ENCODE measurements at regions not wholly inside any gene's neighbourhood (a gene's known extent, or its start where the extent isn't known, plus 50 kb on each side); places are given as distances from the start of the nearest gene placed in this dataset.

GRCh38 chr3:127052121-127052561, 69.2 kb downstream of the PLXNA1 start:
- Histone ChIP-seq H3K36me3 (replicated peaks in 1 of 2; ENCODE audit: control extremely low read depth in 1 of 2, control insufficient read depth in 1 of 2, extremely low read depth in 1 of 2, insufficient read depth in 2 of 2, low read length in 1 of 2) (no peaks in the 10 kb centered on the region), H3K79me2 (ENCODE audit: control insufficient read depth, insufficient read depth, low read length) (no peaks in the 10 kb centered on the region), H3K27ac (ENCODE audit: low read length in 2 of 2) (no peak overlapping the region), H2AFZ (ENCODE audit: insufficient read depth, low read depth, low read length, poor library complexity, severe bottlenecking) (no peak overlapping the region), H3K4me3 (ENCODE audit: control extremely low read depth in 1 of 5, extremely low read depth in 1 of 5, insufficient read depth in 1 of 5, low read depth in 2 of 5, low read length in 4 of 5) (no peak overlapping the region), H3K9ac (ENCODE audit: low read length) (no peak overlapping the region), H3K27me3 (replicated peaks in 1 of 4; ENCODE audit: control extremely low read depth in 1 of 4, control insufficient read depth in 3 of 4, insufficient read depth in 4 of 4, low read length in 3 of 4) (peaks cover 0 to 2% (median 0%) of the 10 kb centered on the region in 4 experiments), H3K4me2 (replicated peaks; ENCODE audit: low read depth, low read length, poor library complexity, severe bottlenecking) (no peak overlapping the region), H3K9me3 (ENCODE audit: control extremely low read depth in 1 of 3, control insufficient read depth in 2 of 3, insufficient read depth in 1 of 3, low read length in 2 of 3) (peaks cover 1 to 32% (median 7%) of the 10 kb centered on the region in 3 donors), H3K4me1 (ENCODE audit: control insufficient read depth in 2 of 2, insufficient read depth in 2 of 2, low read length in 2 of 2) (no peaks in the 10 kb centered on the region), H4K20me1 (ENCODE audit: control insufficient read depth, insufficient read depth, low read length, poor library complexity, severe bottlenecking) (no peaks in the 10 kb centered on the region)
- no peak overlapping the region for H3K4me3 Mint-ChIP-seq
- H3K9me3 Mint-ChIP-seq (ENCODE audit: insufficient read depth), result peaks cover under 1% of the 10 kb centered on the region
- TF ChIP-seq CTCF (IDR thresholded peaks at IDR 0.05) (no peak), EZH2 (IDR thresholded peaks at IDR 0.05; ENCODE audit: borderline replicate concordance, insufficient read depth, low read depth, low read length, poor library complexity, severe bottlenecking) (no peak)
- no peaks in the 10 kb centered on the region for H3K4me1 Mint-ChIP-seq
- DNase-seq (no peak), ATAC-seq (ENCODE audit: low read depth) (no peak)
- ChIA-PET POLR2A (no interaction called here), CTCF (no interaction called here)
- intact Hi-C loops (cut with micrococcal nuclease), result no loop called here
- H3K27me3 Mint-ChIP-seq, result peaks cover 10% of the 10 kb centered on the region
- 92% methylated on average over 15 of the region's 15 CpGs for WGBS (ENCODE audit: insufficient coverage)
- no peak overlapping the region for H3K27ac Mint-ChIP-seq

DNA sequence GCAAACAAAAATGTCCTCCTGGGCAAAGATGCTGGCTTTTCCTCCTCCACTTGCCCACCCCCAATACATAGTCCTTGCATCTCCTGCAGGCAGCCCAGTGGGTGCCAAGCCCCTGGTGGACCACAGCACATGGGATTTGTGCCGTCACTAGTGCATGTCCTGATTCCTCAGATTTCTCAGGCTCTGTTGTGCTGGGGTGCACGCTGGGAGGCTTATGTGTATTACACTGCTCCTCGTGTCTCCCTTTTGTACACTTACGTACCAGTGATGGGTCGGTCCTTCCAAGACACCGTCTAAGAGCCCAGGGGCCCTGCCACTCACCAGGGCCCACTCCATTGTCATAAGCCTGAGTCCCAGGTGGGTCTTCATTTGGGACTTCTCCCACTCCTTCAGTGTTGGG, 70.1 kb downstream of the PLXNA1 start:
- no peak overlapping the region for H3K4me3 ChIP-seq (ENCODE audit: control extremely low read depth in 1 of 5, extremely low read depth in 1 of 5, insufficient read depth in 1 of 5, low read depth in 2 of 5, low read length in 4 of 5)

More for the DNA sequence above, 70.1 kb downstream of the PLXNA1 start:
- POLR2A ChIA-PET, result no interaction called here
- Mint-ChIP-seq H3K4me1 (no peaks in the 10 kb centered on the region), H3K27ac (no peak overlapping the region), H3K27me3 (peaks cover 10% of the 10 kb centered on the region), H3K9me3 (ENCODE audit: insufficient read depth) (peaks cover 6% of the 10 kb centered on the region), H3K4me3 (no peak overlapping the region)
- H2AFZ ChIP-seq (ENCODE audit: insufficient read depth, low read depth, low read length, poor library complexity, severe bottlenecking), result no peak overlapping the region
- H3K9me3 ChIP-seq (ENCODE audit: control extremely low read depth in 1 of 3, control insufficient read depth in 2 of 3, insufficient read depth in 1 of 3, low read length in 2 of 3), result peaks cover 1 to 36% (median 12%) of the 10 kb centered on the region in 3 donors
- H3K4me1 ChIP-seq (ENCODE audit: control insufficient read depth in 2 of 2, insufficient read depth in 2 of 2, low read length in 2 of 2), result no peaks in the 10 kb centered on the region
- no peak overlapping the region for H3K4me2 ChIP-seq (replicated peaks; ENCODE audit: low read depth, low read length, poor library complexity, severe bottlenecking)
- H4K20me1 ChIP-seq (ENCODE audit: control insufficient read depth, insufficient read depth, low read length, poor library complexity, severe bottlenecking), result no peaks in the 10 kb centered on the region
- H3K79me2 ChIP-seq (ENCODE audit: control insufficient read depth, insufficient read depth, low read length), result no peaks in the 10 kb centered on the region
- H3K9ac ChIP-seq (ENCODE audit: low read length), result no peak overlapping the region
- DNase-seq (no peak), ATAC-seq (ENCODE audit: low read depth) (no peak)
- intact Hi-C loops (cut with micrococcal nuclease), result no loop called here
- H3K27me3 ChIP-seq (replicated peaks in 1 of 4; ENCODE audit: control extremely low read depth in 1 of 4, control insufficient read depth in 3 of 4, insufficient read depth in 4 of 4, low read length in 3 of 4), result peaks cover 0 to 2% (median 0%) of the 10 kb centered on the region in 4 experiments
- WGBS (ENCODE audit: insufficient coverage), result 93% methylated on average over 6 of the region's 6 CpGs
- H3K27ac ChIP-seq (ENCODE audit: low read length in 2 of 2), result no peak overlapping the region
- no peaks in the 10 kb centered on the region for H3K36me3 ChIP-seq (replicated peaks in 1 of 2; ENCODE audit: control extremely low read depth in 1 of 2, control insufficient read depth in 1 of 2, extremely low read depth in 1 of 2, insufficient read depth in 2 of 2, low read length in 1 of 2)
- no peak for TF ChIP-seq EZH2 (IDR thresholded peaks at IDR 0.05; ENCODE audit: borderline replicate concordance, insufficient read depth, low read depth, low read length, poor library complexity, severe bottlenecking)
- TF ChIP-seq CTCF (IDR thresholded peaks at IDR 0.05), result no peak
- CTCF ChIA-PET, result no interaction called here
